WERI-Rb-1 (cell line): ENCODE measurements at regions not wholly inside any gene's neighbourhood (a gene's known extent, or its start where the extent isn't known, plus 50 kb on each side); places are given as distances from the start of the nearest gene placed in this dataset.

Experiments
- DNase-seq: peaks from one replicate; pipeline ENCODE4 v3.0.0-alpha.2; 2020
- H3K27ac ChIP-seq: fragments of 250-450 bp; sonication (Bioruptor Pico); 2 replicates; pipeline ENCODE4 v1.5.1; 2020; ENCODE audit warnings: mild to moderate bottlenecking, moderate library complexity
- H3K27me3 ChIP-seq: fragments of 250-450 bp; sonication (Bioruptor Pico); 2 replicates; pipeline ENCODE4 v1.5.1; 2021; ENCODE audit warnings: mild to moderate bottlenecking, low read depth, moderate library complexity; ENCODE audit not compliant: insufficient read depth, severe bottlenecking
- H3K36me3 ChIP-seq: fragments of 250-450 bp; sonication (Bioruptor Pico); 2 replicates; pipeline ENCODE4 v1.5.1; 2020; ENCODE audit warnings: mild to moderate bottlenecking, moderate library complexity
- H3K4me3 ChIP-seq: 2 replicates; pipeline ENCODE4 v1.5.1; 2011; ENCODE audit warnings: low read depth, mild to moderate bottlenecking, control low read depth, low read length
- H3K9me3 ChIP-seq: fragments of 250-450 bp; sonication (Bioruptor Pico); 2 replicates; pipeline ENCODE4 v1.5.1; 2021; ENCODE audit warnings: mild to moderate bottlenecking, moderate library complexity; ENCODE audit not compliant: severe bottlenecking
- CTCF ChIP-seq: IDR thresholded peaks from 2 replicates; pipeline ENCODE4 v1.5.1; 2011; ENCODE audit warnings: low read depth, mild to moderate bottlenecking, control low read depth, inconsistent platforms, low read length

- no peak overlapping the region for H3K4me3 ChIP-seq
- no peak for DNase-seq
- H3K9me3 ChIP-seq = no peaks in the 10 kb centered on the region
- H3K36me3 ChIP-seq = no peaks in the 10 kb centered on the region
- H3K27me3 ChIP-seq = no peaks in the 10 kb centered on the region
- no peak overlapping the region for H3K27ac ChIP-seq
- TF ChIP-seq CTCF = no peak
Measured at GRCh38 chr12:113758165-113758924, 207.8 kb downstream of the RBM19 start.

GRCh38 chr12:113757221-113758002, 208.7 kb downstream of the RBM19 start:
- Histone ChIP-seq H3K27me3 (no peaks in the 10 kb centered on the region), H3K9me3 (no peaks in the 10 kb centered on the region), H3K36me3 (no peaks in the 10 kb centered on the region), H3K27ac (no peak overlapping the region), H3K4me3 (no peak overlapping the region)
- DNase-seq = no peak
- TF ChIP-seq CTCF = no peak

GRCh38 chr12:113756609-113757008, 209.5 kb downstream of the RBM19 start:
- Histone ChIP-seq H3K4me3 (no peak overlapping the region), H3K36me3 (no peaks in the 10 kb centered on the region), H3K27me3 (no peaks in the 10 kb centered on the region), H3K9me3 (no peaks in the 10 kb centered on the region), H3K27ac (no peak overlapping the region)
- no peak for TF ChIP-seq CTCF
- no peak for DNase-seq

- H3K4me3 ChIP-seq = no peak overlapping the region
- no peaks in the 10 kb centered on the region for H3K27me3 ChIP-seq
- H3K9me3 ChIP-seq = no peaks in the 10 kb centered on the region
- H3K36me3 ChIP-seq = no peaks in the 10 kb centered on the region
- DNase-seq = no peak
- TF ChIP-seq CTCF = no peak
- no peak overlapping the region for H3K27ac ChIP-seq
Measured at GRCh38 chr12:113755098-113755497, 211.0 kb downstream of the RBM19 start.

- no peaks in the 10 kb centered on the region for H3K9me3 ChIP-seq
- H3K4me3 ChIP-seq = no peak overlapping the region
- TF ChIP-seq CTCF = no peak
- H3K27me3 ChIP-seq = no peaks in the 10 kb centered on the region
- no peak overlapping the region for H3K27ac ChIP-seq
- no peak for DNase-seq
- no peaks in the 10 kb centered on the region for H3K36me3 ChIP-seq
Measured at GRCh38 chr12:113751513-113751912, 214.6 kb downstream of the RBM19 start.
